Naive thymus-derived CD4-positive, alpha-beta T cell (primary cell): ENCODE measurements at regions not wholly inside any gene's neighbourhood (a gene's known extent, or its start where the extent isn't known, plus 50 kb on each side); places are given as distances from the start of the nearest gene placed in this dataset.

Experiments used
- ATAC-seq: fragments of 150-1000 bp; cut with Tn5 transposase; 2 replicates; pipeline ENCODE4 v1.10.0; 2021; ENCODE audit warnings: mild to moderate bottlenecking, moderate library complexity
- CTCF ChIA-PET: fragments of 350-600 bp; sonication (Branson Sonifier 250); formaldehyde crosslinking; loops from one replicate; lab custom pipeline; 2021; ENCODE audit warnings: antibody characterized with exemption; lab: Charles Lee
- POLR2A ChIA-PET: fragments of 350-600 bp; sonication (Branson Sonifier 250); formaldehyde crosslinking; loops from one replicate; lab custom pipeline; 2021; ENCODE audit warnings: antibody characterized with exemption, inconsistent platforms; lab: Charles Lee
- DNase-seq, 9 donors: peaks; one replicate each; pipeline versions ENCODE4 v3.0.0 to v3.0.0-alpha.2; 2020 to 2022; ENCODE audit warnings: mixed read lengths in 1 of 9
- H3K27ac ChIP-seq: one replicate; pipeline ENCODE4 v1.7.0; 2013; ENCODE audit warnings: mild to moderate bottlenecking, low read depth, low read length, moderate library complexity
- H3K27me3 ChIP-seq, 2 donors: one replicate each; pipeline ENCODE4 v1.7.0; 2013; ENCODE audit warnings: low read length in 2 of 2, mild to moderate bottlenecking in 2 of 2, moderate library complexity in 2 of 2; ENCODE audit not compliant: control insufficient read depth in 2 of 2, insufficient read depth in 2 of 2
- H3K36me3 ChIP-seq, 3 experiments: 1 replicate in 2 of 3; 2 replicates in 1 of 3; pipeline ENCODE4 v1.7.0; 2013; ENCODE audit warnings: low read length in 3 of 3, mild to moderate bottlenecking in 3 of 3, moderate library complexity in 1 of 3; ENCODE audit not compliant: insufficient read depth in 3 of 3, control insufficient read depth in 2 of 3
- H3K4me1 ChIP-seq, 2 donors: one replicate each; pipeline ENCODE4 v1.7.0; 2013; ENCODE audit warnings: low read length in 2 of 2, mild to moderate bottlenecking in 2 of 2, moderate library complexity in 1 of 2; ENCODE audit not compliant: control insufficient read depth in 2 of 2, insufficient read depth in 2 of 2
- H3K4me3 ChIP-seq: 2 replicates; pipeline ENCODE4 v1.7.0; 2013; ENCODE audit warnings: mild to moderate bottlenecking, low read length
- H3K9me3 ChIP-seq, 3 experiments: 1 replicate in 2 of 3; 2 replicates in 1 of 3; pipeline ENCODE4 v1.7.0; 2013; ENCODE audit warnings: low read length in 3 of 3; ENCODE audit not compliant: control insufficient read depth in 2 of 3
- H3K27ac Mint-ChIP-seq, 9 donors: one replicate each; pipeline ENCODE4 v1.8.0; 2020 to 2022; ENCODE audit warnings: mixed read lengths in 9 of 9, mild to moderate bottlenecking in 8 of 9, moderate library complexity in 5 of 9, inconsistent platforms in 2 of 9
- H3K27me3 Mint-ChIP-seq, 5 donors: one replicate each; pipeline ENCODE4 v1.8.0; 2021 to 2022; ENCODE audit warnings: mixed read lengths in 5 of 5, mild to moderate bottlenecking in 1 of 5
- H3K36me3 Mint-ChIP-seq, 5 donors: one replicate each; pipeline ENCODE4 v1.8.0; 2020 to 2022; ENCODE audit warnings: mixed read lengths in 5 of 5, mild to moderate bottlenecking in 3 of 5, inconsistent platforms in 1 of 5
- H3K4me1 Mint-ChIP-seq, 7 donors: one replicate each; pipeline ENCODE4 v1.8.0; 2020 to 2022; ENCODE audit warnings: mixed read lengths in 7 of 7, mild to moderate bottlenecking in 3 of 7, inconsistent platforms in 1 of 7
- H3K4me3 Mint-ChIP-seq, 10 donors: one replicate each; pipeline ENCODE4 v1.8.0; 2020 to 2022; ENCODE audit warnings: mild to moderate bottlenecking in 10 of 10, mixed read lengths in 10 of 10, moderate library complexity in 6 of 10, inconsistent platforms in 2 of 10
- H3K9me3 Mint-ChIP-seq, 11 donors: one replicate each; pipeline ENCODE4 v1.8.0; 2020 to 2022; ENCODE audit warnings: mixed read lengths in 11 of 11, mild to moderate bottlenecking in 4 of 11, inconsistent platforms in 1 of 11, moderate library complexity in 1 of 11
- intact Hi-C, 2 donors: fragments of 100-400 bp; cut with micrococcal nuclease; formaldehyde crosslinking; loops; one replicate each; pipeline ENCODE4 v1.15.1; 2023

DNA sequence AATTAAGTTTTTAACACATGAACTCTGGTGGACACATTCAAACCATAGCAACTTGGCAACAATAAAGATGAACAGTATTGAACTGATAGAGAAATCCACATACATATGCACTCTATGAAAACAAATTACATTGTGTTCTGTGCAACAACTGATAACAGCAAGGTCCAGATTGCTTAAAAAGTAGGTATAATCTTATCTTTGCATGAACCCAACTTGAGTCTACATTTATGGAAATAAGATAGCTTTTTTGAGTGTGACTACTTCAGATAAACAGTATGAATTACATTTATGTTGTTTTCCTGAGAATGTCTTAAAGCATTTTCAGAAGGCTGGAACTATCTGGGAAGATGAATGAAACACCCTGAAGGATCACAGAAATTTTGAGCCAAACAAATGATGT lies 212.6 kb upstream of the GK2 start:
- H3K27ac Mint-ChIP-seq: no peak overlapping the region
- no peaks in the 10 kb centered on the region for H3K36me3 ChIP-seq
- CTCF ChIA-PET: no interaction called here
- H3K27ac ChIP-seq: no peak overlapping the region
- H3K4me3 ChIP-seq: no peak overlapping the region
- H3K9me3 ChIP-seq: no peaks in the 10 kb centered on the region
- H3K4me3 Mint-ChIP-seq: no peak overlapping the region
- no peaks in the 10 kb centered on the region for H3K36me3 Mint-ChIP-seq
- POLR2A ChIA-PET: no interaction called here
- DNase-seq (no peak), ATAC-seq (no peak)
- no peaks in the 10 kb centered on the region for H3K9me3 Mint-ChIP-seq
- no peaks in the 10 kb centered on the region for H3K27me3 ChIP-seq
- H3K4me1 ChIP-seq: no peaks in the 10 kb centered on the region
- intact Hi-C loops: no loop called here
- peaks cover 0 to 3% (median under 1%) of the 10 kb centered on the region in 7 donors for H3K4me1 Mint-ChIP-seq
- peaks cover 0 to 12% (median 7%) of the 10 kb centered on the region in 5 donors for H3K27me3 Mint-ChIP-seq

DNA sequence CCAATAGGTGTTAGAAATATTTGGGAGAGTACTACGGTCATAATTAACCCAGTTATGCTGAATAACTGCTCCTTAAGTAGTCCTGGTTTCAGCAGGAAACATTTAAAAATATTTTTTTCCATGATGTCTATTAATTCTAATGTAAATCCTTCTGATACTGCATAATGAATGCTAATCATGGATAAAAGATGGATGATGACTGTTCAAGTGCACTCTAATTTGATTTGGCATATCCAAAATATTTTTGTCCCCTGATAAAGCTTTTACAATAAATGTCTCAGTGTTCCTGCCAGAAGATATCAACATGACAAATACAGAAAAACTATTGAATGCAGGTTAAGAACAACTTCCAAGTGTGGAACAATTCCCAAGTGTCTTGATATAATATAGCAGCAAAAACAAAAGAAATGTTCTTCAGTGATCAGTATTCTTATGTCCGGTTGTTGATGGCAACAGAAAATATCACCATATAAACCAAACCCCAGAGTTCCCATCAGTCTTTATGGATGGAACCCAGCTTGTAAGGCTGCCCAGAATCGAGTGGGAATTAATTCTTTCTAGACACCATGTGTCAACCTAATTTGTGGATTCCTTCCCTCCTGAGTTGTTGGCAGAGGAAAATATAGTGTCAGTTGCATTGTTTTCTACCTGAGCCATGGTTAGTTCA lies 205.4 kb upstream of the GK2 start:
- no peak overlapping the region for H3K4me3 Mint-ChIP-seq
- H3K27ac Mint-ChIP-seq: no peak overlapping the region
- no peak overlapping the region for H3K4me3 ChIP-seq
- intact Hi-C loops: no loop called here
- H3K36me3 Mint-ChIP-seq: peaks cover 0 to 4% (median 0%) of the 10 kb centered on the region in 5 donors
- no peaks in the 10 kb centered on the region for H3K9me3 ChIP-seq
- no peaks in the 10 kb centered on the region for H3K4me1 Mint-ChIP-seq
- no peaks in the 10 kb centered on the region for H3K4me1 ChIP-seq
- ChIA-PET POLR2A (no interaction called here), CTCF (no interaction called here)
- H3K36me3 ChIP-seq: no peaks in the 10 kb centered on the region
- H3K27ac ChIP-seq: no peak overlapping the region
- H3K27me3 Mint-ChIP-seq: peaks cover 6 to 23% (median 13%) of the 10 kb centered on the region in 5 donors
- no peaks in the 10 kb centered on the region for H3K27me3 ChIP-seq
- DNase-seq (no peak), ATAC-seq (no peak)
- H3K9me3 Mint-ChIP-seq: peaks cover 0 to 5% (median 0%) of the 10 kb centered on the region in 11 donors

DNA sequence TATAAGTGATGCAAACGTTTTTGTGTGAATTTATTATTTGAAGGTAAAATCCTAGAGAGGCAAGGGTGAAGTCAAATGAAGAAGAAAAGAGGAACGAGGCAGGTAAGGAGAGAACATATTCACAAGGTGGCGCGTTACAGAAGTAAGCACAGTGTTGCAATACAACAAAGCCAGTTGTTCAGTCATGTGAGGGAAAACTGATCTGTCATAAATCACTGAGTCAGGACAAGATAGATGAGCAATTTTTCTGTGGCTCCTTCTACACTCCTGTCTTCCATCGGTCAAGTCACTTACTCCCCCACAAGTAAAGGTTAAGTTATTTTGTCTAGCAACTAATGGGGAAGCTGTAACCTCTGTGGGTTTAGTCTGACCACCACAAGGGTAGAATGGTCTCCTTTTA lies 203.0 kb upstream of the GK2 start:
- no peaks in the 10 kb centered on the region for H3K4me1 Mint-ChIP-seq
- no peaks in the 10 kb centered on the region for H3K36me3 ChIP-seq
- POLR2A ChIA-PET: no interaction called here
- no peak overlapping the region for H3K27ac ChIP-seq
- H3K9me3 Mint-ChIP-seq: peaks cover 0 to 5% (median 0%) of the 10 kb centered on the region in 11 donors
- peaks cover 0 to 4% (median 0%) of the 10 kb centered on the region in 5 donors for H3K36me3 Mint-ChIP-seq
- H3K4me3 Mint-ChIP-seq: no peak overlapping the region
- H3K9me3 ChIP-seq: no peaks in the 10 kb centered on the region
- CTCF ChIA-PET: no interaction called here
- no peaks in the 10 kb centered on the region for H3K4me1 ChIP-seq
- H3K27me3 ChIP-seq: no peaks in the 10 kb centered on the region
- H3K27me3 Mint-ChIP-seq: peaks cover 6 to 23% (median 9%) of the 10 kb centered on the region in 5 donors
- intact Hi-C loops: no loop called here
- no peak overlapping the region for H3K27ac Mint-ChIP-seq
- ATAC-seq: no peak
- no peak overlapping the region for H3K4me3 ChIP-seq
- no peak for DNase-seq

DNA sequence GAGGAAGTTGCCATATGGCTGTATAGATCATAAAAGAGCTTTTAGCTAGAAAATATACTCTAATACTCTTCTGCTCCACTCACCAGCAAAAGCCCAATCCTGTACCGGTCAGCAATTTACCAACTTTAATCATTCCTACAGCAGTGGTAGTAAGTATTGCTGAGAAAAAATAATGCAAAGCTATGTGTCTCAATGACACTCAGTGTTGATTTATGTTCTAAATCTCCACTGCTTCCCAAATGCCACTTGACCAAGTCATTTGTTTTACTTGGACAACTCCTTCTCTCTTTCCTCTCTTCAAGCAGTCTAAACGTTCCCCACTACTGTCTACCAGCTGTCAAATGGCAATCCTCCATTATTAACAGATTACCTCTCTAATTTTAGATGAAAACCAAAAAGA lies 201.8 kb upstream of the GK2 start:
- Mint-ChIP-seq H3K4me3 (no peak overlapping the region), H3K27ac (no peak overlapping the region)
- POLR2A ChIA-PET: interaction anchor here (0.7 kb wide), 1 partner anchor 1534 kb away, joined by 3 read pairs; no protein-coding TSS in a partner anchor

DNA sequence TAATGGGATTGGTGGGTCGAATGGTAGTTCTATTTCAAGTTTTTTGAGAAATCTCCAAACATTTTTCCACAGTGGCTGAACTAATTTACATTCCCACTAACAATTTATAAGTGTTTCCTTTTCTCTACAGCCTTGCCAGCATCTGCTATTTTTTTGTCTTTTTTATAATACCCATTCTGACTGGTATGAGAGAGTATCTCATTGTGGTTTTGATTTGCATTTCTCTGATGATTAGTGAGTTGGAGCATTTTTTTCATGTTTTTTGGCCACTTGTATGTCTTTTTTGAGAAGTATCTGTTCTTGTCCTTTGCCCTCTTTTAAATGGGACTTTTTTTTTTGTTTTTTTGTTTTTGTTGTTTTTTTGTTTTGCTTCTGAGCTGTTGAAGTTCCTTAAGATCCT lies 200.0 kb upstream of the GK2 start:
- Mint-ChIP-seq H3K36me3 (peaks cover 0 to 4% (median 0%) of the 10 kb centered on the region in 5 donors), H3K27me3 (peaks cover 6 to 23% (median 9%) of the 10 kb centered on the region in 5 donors), H3K9me3 (peaks cover 0 to 5% (median 0%) of the 10 kb centered on the region in 11 donors), H3K4me3 (no peak overlapping the region), H3K27ac (no peak overlapping the region), H3K4me1 (peaks cover 0 to 17% (median 15%) of the 10 kb centered on the region in 7 donors)
- no peak overlapping the region for H3K27ac ChIP-seq
- intact Hi-C loops: no loop called here
- H3K36me3 ChIP-seq: no peaks in the 10 kb centered on the region
- no peaks in the 10 kb centered on the region for H3K4me1 ChIP-seq
- no peaks in the 10 kb centered on the region for H3K27me3 ChIP-seq
- H3K9me3 ChIP-seq: no peaks in the 10 kb centered on the region
- H3K4me3 ChIP-seq: no peak overlapping the region
- ATAC-seq (no peak), DNase-seq (no peak)
- ChIA-PET POLR2A (no interaction called here), CTCF (interaction anchor here (0.7 kb wide), 1 partner anchor 26 kb away, joined by 3 read pairs; no protein-coding TSS in a partner anchor)

More for the DNA sequence above, 201.8 kb upstream of the GK2 start:
- CTCF ChIA-PET: no interaction called here
- H3K4me1 Mint-ChIP-seq: peaks cover 0 to 1% (median under 1%) of the 10 kb centered on the region in 7 donors
- H3K9me3 Mint-ChIP-seq: peaks cover 0 to 5% (median 0%) of the 10 kb centered on the region in 11 donors
- no peak for DNase-seq
- H3K4me1 ChIP-seq: no peaks in the 10 kb centered on the region
- H3K27ac ChIP-seq: no peak overlapping the region
- peaks cover 6 to 23% (median 9%) of the 10 kb centered on the region in 5 donors for H3K27me3 Mint-ChIP-seq
- H3K9me3 ChIP-seq: no peaks in the 10 kb centered on the region
- no peak for ATAC-seq
- no peaks in the 10 kb centered on the region for H3K27me3 ChIP-seq
- no peaks in the 10 kb centered on the region for H3K36me3 ChIP-seq
- intact Hi-C loops: no loop called here
- H3K4me3 ChIP-seq: no peak overlapping the region
- peaks cover 0 to 4% (median 0%) of the 10 kb centered on the region in 5 donors for H3K36me3 Mint-ChIP-seq

DNA sequence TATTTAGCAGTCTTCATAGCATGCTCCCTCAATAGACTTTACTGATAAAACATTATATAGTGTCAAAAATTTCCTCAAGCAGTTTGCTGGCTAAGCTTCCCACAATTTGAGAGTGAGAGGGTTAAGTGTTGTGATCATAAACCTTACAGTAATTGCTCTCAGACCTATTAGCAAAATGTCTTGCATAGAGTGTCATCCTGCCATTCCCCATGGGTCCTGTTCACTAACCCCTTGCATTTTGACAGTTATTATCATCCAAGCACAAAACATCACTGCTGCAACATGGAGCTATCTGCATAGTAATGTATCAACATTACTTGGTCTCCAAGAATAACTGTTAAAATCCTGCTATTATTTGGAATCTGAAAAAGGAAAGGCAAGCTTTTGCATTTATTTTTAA lies 196.1 kb upstream of the GK2 start:
- Histone ChIP-seq H3K36me3 (no peaks in the 10 kb centered on the region), H3K4me1 (no peaks in the 10 kb centered on the region), H3K27me3 (no peaks in the 10 kb centered on the region), H3K9me3 (no peaks in the 10 kb centered on the region), H3K4me3 (no peak overlapping the region), H3K27ac (no peak overlapping the region)
- H3K36me3 Mint-ChIP-seq: peaks cover 0 to 9% (median 0%) of the 10 kb centered on the region in 5 donors
- H3K27ac Mint-ChIP-seq: peak overlapping the region in 6 of 9 donors; percentile 5 to 77 (median 40)
- H3K27me3 Mint-ChIP-seq: peaks cover 0 to 5% (median 0%) of the 10 kb centered on the region in 5 donors
- CTCF ChIA-PET: no interaction called here
- POLR2A ChIA-PET: no interaction called here
- no peak for DNase-seq
- peaks cover 0 to 11% (median 4%) of the 10 kb centered on the region in 11 donors for H3K9me3 Mint-ChIP-seq
- peaks cover 0 to 25% (median 22%) of the 10 kb centered on the region in 7 donors for H3K4me1 Mint-ChIP-seq
- intact Hi-C loops: no loop called here
- no peak for ATAC-seq
- peak overlapping the region in 6 of 10 donors; percentile 0 to 62 (median 50) for H3K4me3 Mint-ChIP-seq
